ENCODE measurements at regions not wholly inside any gene's neighbourhood (a gene's known extent, or its start where the extent isn't known, plus 50 kb on each side); places are given as distances from the start of the nearest gene placed in this dataset.

GRCh38 chr17:14719942-14720341 lies 419.1 kb downstream of the HS3ST3B1 start:
- Histone ChIP-seq H3K79me2 (ENCODE audit: control insufficient read depth, insufficient read depth, low read length) (no peaks in the 10 kb centered on the region), H2BK15ac (replicated peaks; ENCODE audit: low read depth) (no peak overlapping the region), H3K4me1 (ENCODE audit: control insufficient read depth, low read depth, low read length) (no peaks in the 10 kb centered on the region), H2AK5ac (ENCODE audit: low read length) (no peak overlapping the region), H4K8ac (ENCODE audit: low read depth, low read length) (no peak overlapping the region), H3K9ac (ENCODE audit: low read length) (no peak overlapping the region), H3K79me1 (ENCODE audit: low read length) (no peaks in the 10 kb centered on the region), H3K18ac (ENCODE audit: low read length) (no peak overlapping the region), H3K56ac (ENCODE audit: low read length) (no peak overlapping the region), H3K23ac (ENCODE audit: low read length) (no peak overlapping the region), H3K27ac (ENCODE audit: low read depth, low read length) (no peak overlapping the region), H3K36me3 (ENCODE audit: control insufficient read depth, insufficient read depth, low read length) (no peaks in the 10 kb centered on the region), H2BK120ac (ENCODE audit: low read depth, low read length) (no peak overlapping the region), H2BK5ac (ENCODE audit: low read length) (no peak overlapping the region), H3K27me3 (ENCODE audit: insufficient read depth, low read length, poor library complexity) (no peaks in the 10 kb centered on the region), H3K4me3 (ENCODE audit: low read length) (no peak overlapping the region), H3K4me2 (ENCODE audit: low read length) (no peak overlapping the region), H4K5ac (ENCODE audit: low read length) (no peak overlapping the region), H3K4ac (ENCODE audit: low read depth, low read length) (no peak overlapping the region)
- no peak for DNase-seq
- WGBS (ENCODE audit: extremely low coverage, insufficient coverage, low lambda C conversion rate): no CpG with 5 or more reads among the region's 3 CpGs

- Histone ChIP-seq H2BK15ac (replicated peaks; ENCODE audit: low read depth) (no peak overlapping the region), H4K8ac (ENCODE audit: low read depth, low read length) (no peak overlapping the region), H3K79me1 (ENCODE audit: low read length) (no peaks in the 10 kb centered on the region), H2BK5ac (ENCODE audit: low read length) (no peak overlapping the region), H4K5ac (ENCODE audit: low read length) (no peak overlapping the region), H3K23ac (ENCODE audit: low read length) (no peak overlapping the region), H3K36me3 (ENCODE audit: control insufficient read depth, insufficient read depth, low read length) (no peaks in the 10 kb centered on the region), H3K27ac (ENCODE audit: low read depth, low read length) (no peak overlapping the region), H2AK5ac (ENCODE audit: low read length) (no peak overlapping the region), H3K9ac (ENCODE audit: low read length) (no peak overlapping the region), H3K4me2 (ENCODE audit: low read length) (no peak overlapping the region), H3K4me3 (ENCODE audit: low read length) (no peak overlapping the region), H3K18ac (ENCODE audit: low read length) (no peak overlapping the region), H3K56ac (ENCODE audit: low read length) (no peak overlapping the region), H3K79me2 (ENCODE audit: control insufficient read depth, insufficient read depth, low read length) (no peaks in the 10 kb centered on the region), H3K4ac (ENCODE audit: low read depth, low read length) (no peak overlapping the region), H3K27me3 (ENCODE audit: insufficient read depth, low read length, poor library complexity) (no peaks in the 10 kb centered on the region), H2BK120ac (ENCODE audit: low read depth, low read length) (no peak overlapping the region), H3K4me1 (ENCODE audit: control insufficient read depth, low read depth, low read length) (no peaks in the 10 kb centered on the region)
- no peak for DNase-seq
- no CpG with 5 or more reads among the region's 5 CpGs for WGBS (ENCODE audit: extremely low coverage, insufficient coverage, low lambda C conversion rate)
Observed at GRCh38 chr17:14717859-14718258, 417.0 kb downstream of the HS3ST3B1 start.

- H3K79me2 ChIP-seq (ENCODE audit: control insufficient read depth, insufficient read depth, low read length): no peaks in the 10 kb centered on the region
- no peak overlapping the region for H3K4me3 ChIP-seq (ENCODE audit: low read length)
- H3K27me3 ChIP-seq (ENCODE audit: insufficient read depth, low read length, poor library complexity): no peaks in the 10 kb centered on the region
- H4K8ac ChIP-seq (ENCODE audit: low read depth, low read length): no peak overlapping the region
- H3K56ac ChIP-seq (ENCODE audit: low read length): no peak overlapping the region
- no peaks in the 10 kb centered on the region for H3K4me1 ChIP-seq (ENCODE audit: control insufficient read depth, low read depth, low read length)
- no peak overlapping the region for H3K18ac ChIP-seq (ENCODE audit: low read length)
- no peak overlapping the region for H3K4me2 ChIP-seq (ENCODE audit: low read length)
- no peak overlapping the region for H3K9ac ChIP-seq (ENCODE audit: low read length)
- H3K4ac ChIP-seq (ENCODE audit: low read depth, low read length): no peak overlapping the region
- no peak overlapping the region for H2AK5ac ChIP-seq (ENCODE audit: low read length)
- no peak overlapping the region for H3K27ac ChIP-seq (ENCODE audit: low read depth, low read length)
- no peak overlapping the region for H4K5ac ChIP-seq (ENCODE audit: low read length)
- DNase-seq: no peak
- no peaks in the 10 kb centered on the region for H3K79me1 ChIP-seq (ENCODE audit: low read length)
- no peak overlapping the region for H3K23ac ChIP-seq (ENCODE audit: low read length)
- H2BK5ac ChIP-seq (ENCODE audit: low read length): no peak overlapping the region
- H2BK120ac ChIP-seq (ENCODE audit: low read depth, low read length): no peak overlapping the region
- H2BK15ac ChIP-seq (replicated peaks; ENCODE audit: low read depth): no peak overlapping the region
- no peaks in the 10 kb centered on the region for H3K36me3 ChIP-seq (ENCODE audit: control insufficient read depth, insufficient read depth, low read length)
Observed at GRCh38 chr17:14715561-14715960, 414.7 kb downstream of the HS3ST3B1 start.

- no peak overlapping the region for H4K8ac ChIP-seq (ENCODE audit: low read depth, low read length)
- no peak overlapping the region for H2AK5ac ChIP-seq (ENCODE audit: low read length)
- H3K18ac ChIP-seq (ENCODE audit: low read length): no peak overlapping the region
- H3K4me1 ChIP-seq (ENCODE audit: control insufficient read depth, low read depth, low read length): no peaks in the 10 kb centered on the region
- H3K4me3 ChIP-seq (ENCODE audit: low read length): no peak overlapping the region
- H3K36me3 ChIP-seq (ENCODE audit: control insufficient read depth, insufficient read depth, low read length): no peaks in the 10 kb centered on the region
- H3K4me2 ChIP-seq (ENCODE audit: low read length): no peak overlapping the region
- no peak overlapping the region for H3K4ac ChIP-seq (ENCODE audit: low read depth, low read length)
- H2BK15ac ChIP-seq (replicated peaks; ENCODE audit: low read depth): no peak overlapping the region
- no CpG with 5 or more reads among the region's 1 CpG for WGBS (ENCODE audit: extremely low coverage, insufficient coverage, low lambda C conversion rate)
- no peaks in the 10 kb centered on the region for H3K27me3 ChIP-seq (ENCODE audit: insufficient read depth, low read length, poor library complexity)
- no peak for DNase-seq
- H2BK5ac ChIP-seq (ENCODE audit: low read length): no peak overlapping the region
- no peaks in the 10 kb centered on the region for H3K79me2 ChIP-seq (ENCODE audit: control insufficient read depth, insufficient read depth, low read length)
- no peaks in the 10 kb centered on the region for H3K79me1 ChIP-seq (ENCODE audit: low read length)
- H3K23ac ChIP-seq (ENCODE audit: low read length): no peak overlapping the region
- no peak overlapping the region for H4K5ac ChIP-seq (ENCODE audit: low read length)
- H3K27ac ChIP-seq (ENCODE audit: low read depth, low read length): no peak overlapping the region
- no peak overlapping the region for H3K9ac ChIP-seq (ENCODE audit: low read length)
- no peak overlapping the region for H2BK120ac ChIP-seq (ENCODE audit: low read depth, low read length)
- H3K56ac ChIP-seq (ENCODE audit: low read length): no peak overlapping the region
Observed at GRCh38 chr17:14712611-14713021, 411.7 kb downstream of the HS3ST3B1 start.

GRCh38 chr17:14704121-14704520 lies 403.2 kb downstream of the HS3ST3B1 start:
- Histone ChIP-seq H3K4me2 (ENCODE audit: low read length) (no peak overlapping the region), H2BK5ac (ENCODE audit: low read length) (no peak overlapping the region), H2AK5ac (ENCODE audit: low read length) (no peak overlapping the region), H3K27me3 (ENCODE audit: insufficient read depth, low read length, poor library complexity) (no peaks in the 10 kb centered on the region), H3K79me1 (ENCODE audit: low read length) (no peaks in the 10 kb centered on the region), H3K79me2 (ENCODE audit: control insufficient read depth, insufficient read depth, low read length) (no peaks in the 10 kb centered on the region), H3K9ac (ENCODE audit: low read length) (no peak overlapping the region), H2BK120ac (ENCODE audit: low read depth, low read length) (no peak overlapping the region), H3K4me1 (ENCODE audit: control insufficient read depth, low read depth, low read length) (peaks cover 2% of the 10 kb centered on the region), H2BK15ac (replicated peaks; ENCODE audit: low read depth) (no peak overlapping the region), H4K5ac (ENCODE audit: low read length) (no peak overlapping the region), H3K4ac (ENCODE audit: low read depth, low read length) (no peak overlapping the region), H3K36me3 (ENCODE audit: control insufficient read depth, insufficient read depth, low read length) (no peaks in the 10 kb centered on the region), H3K23ac (ENCODE audit: low read length) (no peak overlapping the region), H3K4me3 (ENCODE audit: low read length) (no peak overlapping the region), H3K27ac (ENCODE audit: low read depth, low read length) (no peak overlapping the region), H3K18ac (ENCODE audit: low read length) (no peak overlapping the region), H4K8ac (ENCODE audit: low read depth, low read length) (no peak overlapping the region), H3K56ac (ENCODE audit: low read length) (no peak overlapping the region)
- no peak for DNase-seq
- no CpG with 5 or more reads among the region's 6 CpGs for WGBS (ENCODE audit: extremely low coverage, insufficient coverage, low lambda C conversion rate)

- no peak overlapping the region for H2BK5ac ChIP-seq (ENCODE audit: low read length)
- H3K4me1 ChIP-seq (ENCODE audit: control insufficient read depth, low read depth, low read length): peaks cover 2% of the 10 kb centered on the region
- H4K8ac ChIP-seq (ENCODE audit: low read depth, low read length): no peak overlapping the region
- H4K5ac ChIP-seq (ENCODE audit: low read length): no peak overlapping the region
- H3K4me2 ChIP-seq (ENCODE audit: low read length): no peak overlapping the region
- H3K18ac ChIP-seq (ENCODE audit: low read length): no peak overlapping the region
- no peak overlapping the region for H3K56ac ChIP-seq (ENCODE audit: low read length)
- no peak for DNase-seq
- no peak overlapping the region for H2AK5ac ChIP-seq (ENCODE audit: low read length)
- H3K36me3 ChIP-seq (ENCODE audit: control insufficient read depth, insufficient read depth, low read length): no peaks in the 10 kb centered on the region
- no peak overlapping the region for H2BK15ac ChIP-seq (replicated peaks; ENCODE audit: low read depth)
- H2BK120ac ChIP-seq (ENCODE audit: low read depth, low read length): no peak overlapping the region
- H3K27me3 ChIP-seq (ENCODE audit: insufficient read depth, low read length, poor library complexity): no peaks in the 10 kb centered on the region
- H3K79me2 ChIP-seq (ENCODE audit: control insufficient read depth, insufficient read depth, low read length): no peaks in the 10 kb centered on the region
- no peaks in the 10 kb centered on the region for H3K79me1 ChIP-seq (ENCODE audit: low read length)
- no peak overlapping the region for H3K9ac ChIP-seq (ENCODE audit: low read length)
- H3K4ac ChIP-seq (ENCODE audit: low read depth, low read length): no peak overlapping the region
- H3K4me3 ChIP-seq (ENCODE audit: low read length): no peak overlapping the region
- H3K23ac ChIP-seq (ENCODE audit: low read length): no peak overlapping the region
- WGBS (ENCODE audit: extremely low coverage, insufficient coverage, low lambda C conversion rate): no CpG with 5 or more reads among the region's 1 CpG
- no peak overlapping the region for H3K27ac ChIP-seq (ENCODE audit: low read depth, low read length)
Observed at GRCh38 chr17:14701886-14702285, 401.0 kb downstream of the HS3ST3B1 start.

Measured in mesendoderm (in vitro differentiated cells).